Retina (tissue), 1 donor: ENCODE measurements at regions not wholly inside any gene's neighbourhood (a gene's known extent, or its start where the extent isn't known, plus 50 kb on each side); places are given as distances from the start of the nearest gene placed in this dataset.

Source experiments
- DNase-seq: peaks from one replicate; pipeline ENCODE4 v3.0.0-alpha.2; 2016

DNA sequence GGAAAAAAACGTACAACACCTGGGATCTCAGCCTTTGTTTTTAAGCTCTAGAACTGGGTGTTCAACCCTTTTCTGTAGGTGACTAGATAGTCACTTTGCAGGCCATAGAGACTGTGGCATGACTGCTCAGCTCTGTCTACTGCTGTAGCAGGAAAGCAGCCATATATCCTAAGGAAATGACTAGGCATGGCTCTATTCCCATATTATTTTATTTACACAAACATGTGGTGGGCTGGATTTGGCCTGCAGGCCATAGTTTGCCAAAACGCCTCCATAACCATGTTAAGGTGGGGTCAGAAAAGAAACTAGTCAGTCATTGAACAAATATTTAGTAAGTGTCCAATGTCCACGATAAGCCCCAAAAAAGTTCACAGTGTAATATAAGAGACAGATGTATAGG is 452.5 kb downstream of the MCTP2 start:
- no peak for DNase-seq

DNA sequence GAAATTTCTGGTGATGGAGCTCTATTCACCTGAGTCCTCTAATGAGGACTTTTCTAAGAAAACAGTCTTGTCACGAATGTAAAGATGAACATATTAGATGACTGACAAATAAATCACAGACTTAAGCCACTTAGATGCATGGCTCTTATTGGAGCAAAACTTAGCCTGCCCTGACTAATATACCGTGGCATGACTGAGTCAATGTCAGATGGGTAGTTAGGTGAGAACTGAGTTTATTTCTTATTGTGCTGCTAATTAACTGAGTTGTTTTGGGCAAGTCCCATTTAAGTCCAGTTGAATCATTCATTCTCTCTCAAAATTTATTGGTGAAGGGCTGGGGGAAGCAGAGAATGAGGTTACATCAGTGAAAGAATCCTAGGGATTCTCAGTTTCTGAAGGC is 459.8 kb downstream of the MCTP2 start:
- DNase-seq, result no peak

DNA sequence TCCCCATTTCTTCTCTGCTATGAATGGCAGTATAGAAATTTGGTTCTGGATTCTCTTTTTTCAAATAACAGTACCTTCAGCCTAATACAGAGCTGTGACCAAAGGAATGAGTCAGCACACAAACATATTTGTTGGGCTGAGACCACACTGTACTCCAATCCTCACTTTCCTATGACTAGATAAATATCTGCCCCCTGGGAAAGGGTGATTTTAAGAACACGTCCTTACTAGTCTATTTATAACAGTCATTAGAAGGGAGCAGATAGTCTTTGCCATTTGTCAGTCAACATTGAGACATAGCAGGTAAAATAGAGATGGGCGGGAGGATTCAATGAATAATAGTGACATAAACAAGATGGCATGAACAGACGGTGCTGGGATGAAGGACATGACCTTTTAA is 461.3 kb downstream of the MCTP2 start:
- DNase-seq, result no peak

DNA sequence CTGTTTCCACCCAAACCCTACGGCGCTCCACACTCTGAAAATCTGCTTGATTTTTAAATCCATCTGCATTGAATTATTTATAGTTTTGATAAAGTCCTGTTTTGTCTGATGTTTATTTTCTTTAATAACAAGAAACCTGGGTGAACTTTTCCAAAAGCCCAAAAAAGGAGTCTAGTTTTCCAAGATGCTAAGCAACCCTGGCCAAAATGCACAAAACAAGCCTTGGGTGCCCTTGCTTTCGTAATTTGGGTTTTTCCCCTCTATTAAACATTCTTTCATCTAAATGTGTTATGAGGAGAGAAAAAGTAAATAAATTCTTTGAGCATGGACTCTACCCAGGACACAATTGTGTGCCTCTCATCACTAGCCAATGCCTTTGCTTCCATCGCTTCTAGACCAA is 468.9 kb downstream of the MCTP2 start:
- no peak for DNase-seq

DNA sequence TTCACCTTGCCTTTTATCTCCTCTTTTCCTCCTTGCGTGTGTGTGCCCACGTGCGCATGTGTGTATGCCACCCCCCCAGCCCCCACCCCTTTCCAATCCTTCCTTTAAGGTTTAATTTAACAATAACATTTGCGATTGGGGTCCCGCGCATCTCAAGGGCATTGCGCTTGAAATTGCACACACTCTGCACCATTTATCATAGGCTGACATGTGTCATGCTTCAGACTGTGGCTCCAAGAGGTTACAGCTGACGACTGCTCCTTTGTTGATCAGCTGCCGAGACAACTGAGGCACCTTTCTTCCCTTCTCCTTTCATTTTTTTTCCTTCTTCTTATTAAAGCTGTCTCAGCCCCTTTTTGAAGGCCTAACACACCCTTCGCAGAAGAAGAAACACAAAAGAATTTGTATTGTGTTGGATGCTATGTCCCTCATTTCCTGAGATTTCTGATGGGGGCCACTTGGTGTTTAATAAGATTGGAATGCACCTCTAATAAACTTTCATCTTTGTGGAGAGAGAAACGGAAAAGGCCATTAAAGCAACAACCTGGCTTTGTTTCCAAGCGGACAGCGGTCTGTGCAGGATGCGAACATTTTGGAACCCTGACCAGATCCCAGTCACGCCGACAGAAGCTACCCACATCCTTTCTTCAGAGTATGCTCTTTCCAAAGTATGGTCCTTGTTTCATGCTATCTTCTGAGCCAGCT is 470.1 kb downstream of the MCTP2 start:
- DNase-seq, result no peak

DNA sequence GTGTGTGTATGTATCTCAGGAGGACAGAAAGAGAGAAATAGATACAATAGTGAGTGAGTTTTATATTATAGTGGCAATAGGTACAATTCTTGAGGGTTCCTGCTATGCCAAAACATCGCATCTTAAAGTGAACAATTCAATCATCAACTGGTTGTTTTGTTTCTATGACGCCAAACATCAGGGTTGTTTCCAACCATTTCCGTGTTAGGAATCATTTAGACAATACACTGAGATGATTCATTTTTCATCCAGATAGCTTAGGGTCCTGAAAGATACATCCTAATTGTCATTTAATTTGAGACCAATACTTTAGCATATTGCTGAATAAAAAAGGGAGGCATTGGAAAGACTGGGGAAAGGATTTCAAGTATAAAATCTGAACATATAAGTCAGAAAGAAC is 472.2 kb downstream of the MCTP2 start:
- no peak for DNase-seq

DNA sequence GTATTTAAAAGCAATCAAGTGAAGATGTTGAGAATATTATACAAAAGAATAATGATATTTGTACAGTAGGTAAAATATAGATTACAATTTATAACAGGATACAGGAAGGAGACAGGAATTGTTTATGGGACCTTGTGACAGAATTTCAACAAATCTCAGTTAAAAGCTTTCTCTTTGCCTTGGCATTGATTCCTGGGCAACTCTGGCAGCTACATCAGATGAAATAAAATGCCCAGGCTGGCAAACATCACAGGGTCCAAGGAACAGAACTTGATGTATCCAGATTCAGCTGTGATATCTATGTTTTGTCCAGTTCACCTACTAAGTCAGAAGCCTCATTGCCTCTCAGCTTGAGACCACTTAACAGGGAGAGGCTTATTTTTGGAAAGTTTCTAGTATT is 473.1 kb downstream of the MCTP2 start:
- DNase-seq, result no peak

DNA sequence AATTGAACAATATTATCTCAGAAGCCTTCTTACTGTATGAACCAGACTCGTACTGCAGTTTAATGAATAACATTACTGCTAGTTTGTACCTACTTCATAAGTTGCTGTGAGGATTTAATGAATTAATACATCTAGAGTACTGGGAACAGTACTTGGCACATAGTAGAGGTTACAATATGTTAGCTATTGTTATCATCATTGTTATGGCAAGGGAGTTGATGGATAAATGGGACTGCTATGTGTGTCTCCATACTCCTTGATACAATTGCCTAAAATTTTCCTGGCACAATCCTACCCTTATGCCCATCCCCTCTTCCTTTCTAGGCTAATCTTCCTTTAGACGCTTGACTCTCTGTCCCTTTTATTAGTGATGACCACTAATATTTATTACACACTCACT is 473.6 kb downstream of the MCTP2 start:
- no peak for DNase-seq

DNA sequence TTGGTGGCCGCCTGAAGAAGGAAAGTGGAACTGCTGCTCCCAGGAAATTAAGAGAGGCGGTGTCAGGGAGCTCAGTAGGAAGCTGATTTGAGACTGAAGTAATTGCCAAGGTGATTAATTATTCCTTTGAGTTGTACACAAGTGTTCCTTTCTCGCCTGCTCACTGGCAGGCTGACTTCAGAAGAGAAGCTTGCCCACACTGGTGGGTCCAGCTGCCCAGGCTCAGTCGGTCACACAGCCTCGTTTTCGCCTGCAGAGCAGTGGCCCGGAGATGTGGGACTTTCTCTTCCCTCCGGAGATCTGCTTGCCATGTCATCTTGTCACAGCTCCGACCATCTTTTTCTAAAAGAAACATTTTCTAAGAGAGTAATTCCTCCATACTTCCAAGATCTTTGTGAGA is 478.0 kb downstream of the MCTP2 start:
- DNase-seq, result no peak

DNA sequence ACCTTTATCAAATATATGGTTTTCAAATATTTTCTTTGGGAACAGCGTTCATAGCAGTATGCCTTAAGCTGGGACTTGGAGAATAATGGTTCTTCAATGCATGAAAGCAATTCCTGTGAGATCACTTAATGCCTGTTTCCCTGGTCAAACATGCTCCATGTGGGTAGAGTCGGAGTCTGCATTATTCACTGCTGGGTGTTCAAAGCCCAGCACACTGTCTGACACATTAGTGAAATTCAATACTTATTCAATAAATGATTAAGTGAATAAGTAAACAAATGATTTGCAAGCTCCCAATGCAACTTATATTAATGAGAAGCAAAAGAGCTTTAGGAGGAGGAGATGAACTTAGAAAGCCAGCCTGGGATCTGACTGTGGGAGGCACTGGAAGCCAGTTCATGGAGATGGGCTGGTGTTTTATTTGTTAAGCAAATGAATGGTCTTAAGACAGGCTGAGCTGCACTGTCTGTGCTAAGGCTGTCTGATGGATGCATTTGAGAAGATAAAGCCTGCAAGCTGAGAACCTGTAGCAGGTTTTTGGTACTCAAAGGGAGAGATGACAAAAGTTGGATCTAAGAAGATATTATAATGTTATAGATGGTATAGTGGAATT is 490.8 kb downstream of the MCTP2 start:
- DNase-seq, result no peak

DNA sequence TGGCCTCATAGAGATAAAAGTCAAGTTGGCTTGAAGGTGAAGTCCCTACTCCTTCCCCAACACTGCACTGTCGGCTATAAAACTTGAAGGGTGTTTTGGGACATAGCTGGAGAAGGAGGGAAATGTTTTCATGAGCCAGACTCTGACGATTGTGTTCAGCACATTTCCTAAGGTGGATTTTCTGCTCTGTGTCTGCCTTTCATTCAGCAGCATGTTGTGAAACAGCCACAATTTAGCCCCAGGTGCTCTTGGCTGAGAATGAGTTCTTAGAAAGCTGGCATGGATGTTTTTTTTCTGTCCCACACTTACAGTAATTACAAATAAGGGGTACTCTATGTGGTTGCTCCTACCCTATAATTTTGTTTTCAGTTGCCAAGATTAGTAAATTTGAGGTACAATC is 492.4 kb downstream of the MCTP2 start:
- no peak for DNase-seq

DNA sequence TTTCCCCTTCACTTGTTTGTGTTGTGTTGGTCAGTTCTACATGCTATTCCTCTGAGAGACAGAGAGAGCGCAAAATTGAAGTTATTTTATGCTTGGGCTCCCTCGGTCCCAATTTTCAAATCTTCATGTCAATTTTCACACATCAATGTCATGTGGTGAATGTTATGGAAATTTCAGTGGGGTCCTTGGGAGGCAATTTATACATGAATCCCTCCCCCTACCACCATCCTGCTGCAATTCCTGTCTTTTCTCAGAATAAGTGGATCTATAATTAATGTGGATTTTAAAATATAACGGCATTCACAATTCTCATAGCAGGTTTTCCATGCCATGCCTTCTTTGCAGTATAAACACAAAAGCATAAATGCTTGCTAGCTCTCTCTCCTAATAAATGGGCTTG is 499.9 kb downstream of the MCTP2 start:
- DNase-seq, result peak; percentile 30

DNA sequence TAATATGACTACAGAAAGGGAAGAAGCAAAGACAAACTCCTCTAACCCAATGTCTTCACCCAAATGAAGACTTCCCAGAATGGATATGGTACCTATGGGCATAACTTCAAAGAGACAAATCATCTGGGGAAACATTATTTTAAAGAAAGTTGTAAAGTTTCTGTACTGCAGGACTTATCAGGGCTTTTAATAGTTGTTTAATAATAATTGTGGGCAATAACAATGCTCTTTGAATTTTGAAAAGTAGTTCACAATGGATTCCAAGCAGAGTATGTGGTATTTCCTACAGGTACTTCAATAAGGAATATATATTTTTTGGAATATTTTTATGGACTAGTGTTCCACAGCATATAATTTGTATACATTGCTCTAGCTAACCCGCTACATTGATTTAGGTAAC is 503.1 kb downstream of the MCTP2 start:
- no peak for DNase-seq

DNA sequence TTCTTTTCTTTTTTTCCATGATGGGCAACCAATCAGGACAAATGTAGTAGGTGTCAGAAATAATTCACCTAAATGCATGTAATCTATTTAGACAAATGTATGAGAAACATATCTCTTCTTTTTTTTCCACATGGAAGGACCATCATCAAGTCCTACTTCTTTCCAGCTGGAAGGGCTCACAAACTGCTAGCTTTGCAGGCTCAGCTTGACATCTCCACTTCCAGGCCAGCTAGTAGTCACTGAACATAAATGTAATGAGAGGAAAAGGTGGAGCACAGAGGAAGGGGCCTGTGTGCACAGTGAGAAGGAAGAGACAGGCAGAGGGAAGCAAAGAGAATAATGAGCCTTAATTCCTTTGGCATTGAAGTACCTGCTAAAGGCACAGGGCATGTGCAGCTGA is 504.9 kb downstream of the MCTP2 start:
- DNase-seq, result peak; percentile 10

DNA sequence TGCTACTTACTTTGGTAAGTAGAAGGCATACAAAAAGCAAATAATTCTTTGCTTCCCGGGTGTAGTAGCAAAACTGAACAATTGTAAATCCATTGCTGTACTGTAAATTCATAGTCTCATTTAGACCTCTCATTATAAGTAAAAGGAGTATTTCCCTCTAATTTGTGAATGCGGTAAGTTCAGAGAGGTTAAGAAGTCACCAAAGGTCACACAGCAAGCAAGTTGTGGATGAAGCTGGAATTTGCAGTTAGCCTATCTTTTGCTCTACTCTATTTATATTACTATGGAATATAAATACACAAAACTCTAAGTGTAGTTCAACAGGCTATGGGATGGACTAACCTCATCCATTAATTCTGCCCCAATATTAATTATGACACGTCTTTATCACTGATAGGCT is 508.3 kb downstream of the MCTP2 start:
- DNase-seq, result no peak

DNA sequence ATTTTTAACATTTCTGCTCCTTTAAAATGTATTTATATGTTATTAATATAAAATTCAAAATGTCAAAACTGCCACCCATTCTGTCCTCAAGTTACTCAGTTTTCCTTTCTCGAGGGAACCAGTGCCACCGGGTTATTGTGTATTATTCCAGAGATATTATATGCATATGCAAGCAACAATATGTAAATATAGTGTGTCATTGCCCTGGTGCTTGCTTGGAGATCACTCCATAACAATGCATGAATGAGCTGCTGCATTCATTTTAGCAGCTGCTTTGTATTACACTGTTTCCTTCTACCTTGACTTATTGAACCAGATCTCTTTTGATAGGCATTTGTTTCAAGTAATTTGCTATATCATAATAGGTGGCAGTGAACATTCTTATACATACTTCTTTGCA is 509.1 kb downstream of the MCTP2 start:
- no peak for DNase-seq

DNA sequence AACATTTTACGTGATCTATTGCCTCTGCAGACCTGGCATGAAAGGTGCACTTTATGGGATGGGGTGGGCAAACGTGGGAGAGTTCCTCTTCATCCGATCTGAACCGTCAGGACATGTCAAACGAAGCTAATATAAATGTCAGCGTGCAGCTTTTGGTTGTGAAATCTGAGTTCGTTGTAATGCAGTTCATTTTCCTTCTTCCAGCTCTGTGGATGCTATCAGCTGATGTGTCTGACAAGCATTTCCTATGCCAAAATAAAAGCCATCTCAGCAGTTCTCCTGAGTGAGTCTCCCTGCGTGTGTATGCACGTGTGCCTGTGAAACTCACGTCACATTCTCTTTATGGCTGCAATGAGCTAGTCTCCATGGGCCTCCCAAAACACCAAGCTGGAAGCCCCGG is 512.3 kb downstream of the MCTP2 start:
- peak; percentile 22 for DNase-seq

DNA sequence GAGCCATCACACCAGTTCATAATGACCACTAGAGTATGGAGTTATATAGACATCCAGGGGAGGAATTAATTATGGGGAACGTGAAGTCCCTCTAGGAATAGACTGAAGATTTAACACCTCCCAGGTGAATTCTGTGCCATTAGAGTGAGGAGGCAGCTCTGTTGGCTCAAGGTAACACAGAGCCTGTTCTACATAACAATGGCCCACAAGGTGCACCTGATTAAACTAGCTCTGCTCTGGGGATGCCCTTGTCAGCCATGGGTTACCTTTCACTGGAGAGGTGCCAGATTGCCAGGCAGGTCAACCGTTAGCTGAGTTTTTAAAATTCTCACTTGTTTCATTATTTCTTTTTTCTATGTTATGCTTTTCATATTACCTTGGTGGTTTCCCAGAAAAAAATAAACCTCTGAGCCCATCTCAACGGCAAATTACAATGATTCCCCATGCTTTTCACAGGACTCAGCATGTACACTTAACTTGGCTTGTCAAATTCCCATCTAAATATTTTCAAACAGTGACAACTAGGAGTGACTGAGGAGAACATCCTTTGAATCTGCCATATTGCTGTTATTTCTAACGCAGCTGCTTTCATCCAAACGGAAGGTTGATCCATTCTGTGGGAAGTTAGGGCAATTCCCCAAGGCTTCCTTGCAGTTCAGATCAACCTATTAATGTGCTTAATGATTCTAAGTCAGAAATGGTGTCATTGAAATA is 512.9 kb downstream of the MCTP2 start:
- no peak for DNase-seq

DNA sequence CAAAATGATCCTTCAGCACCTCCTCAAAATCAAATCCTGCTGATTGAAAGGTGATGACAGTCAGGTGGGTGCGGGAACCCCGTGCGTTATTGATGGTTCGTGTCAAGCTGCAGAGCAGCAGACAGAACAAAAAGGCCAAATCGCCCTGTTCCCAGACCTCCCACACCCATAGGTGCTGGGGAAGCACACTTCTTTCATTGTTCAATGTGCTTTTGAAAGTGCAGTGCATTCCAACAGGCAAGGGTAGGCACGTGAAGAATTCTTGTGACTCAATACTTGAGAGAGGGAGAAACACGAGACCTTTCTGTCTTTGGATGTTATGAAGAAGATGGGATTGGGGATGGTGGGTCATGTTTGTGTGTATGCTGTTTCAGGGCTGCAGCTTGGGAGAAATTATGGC is 514.0 kb downstream of the MCTP2 start:
- DNase-seq, result no peak

DNA sequence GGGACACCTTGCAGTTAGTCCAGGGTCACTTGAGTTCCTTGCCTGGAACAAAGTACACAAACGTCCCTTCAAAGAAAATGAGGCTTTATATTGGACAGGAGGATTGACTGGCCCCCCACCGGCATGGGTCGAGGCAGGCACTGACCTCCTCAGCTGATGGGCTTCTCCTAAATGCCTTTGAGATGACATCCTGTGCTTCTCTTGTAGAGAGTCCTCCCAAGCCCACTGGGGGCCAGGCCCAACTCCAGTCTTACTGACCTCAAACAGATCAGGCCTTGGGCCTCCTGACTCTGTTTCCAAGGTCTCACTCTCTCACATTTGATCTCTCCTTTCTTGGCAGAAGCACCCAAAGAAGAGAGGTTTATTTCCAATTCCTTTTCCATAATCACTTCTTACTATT is 516.1 kb downstream of the MCTP2 start:
- no peak for DNase-seq

DNA sequence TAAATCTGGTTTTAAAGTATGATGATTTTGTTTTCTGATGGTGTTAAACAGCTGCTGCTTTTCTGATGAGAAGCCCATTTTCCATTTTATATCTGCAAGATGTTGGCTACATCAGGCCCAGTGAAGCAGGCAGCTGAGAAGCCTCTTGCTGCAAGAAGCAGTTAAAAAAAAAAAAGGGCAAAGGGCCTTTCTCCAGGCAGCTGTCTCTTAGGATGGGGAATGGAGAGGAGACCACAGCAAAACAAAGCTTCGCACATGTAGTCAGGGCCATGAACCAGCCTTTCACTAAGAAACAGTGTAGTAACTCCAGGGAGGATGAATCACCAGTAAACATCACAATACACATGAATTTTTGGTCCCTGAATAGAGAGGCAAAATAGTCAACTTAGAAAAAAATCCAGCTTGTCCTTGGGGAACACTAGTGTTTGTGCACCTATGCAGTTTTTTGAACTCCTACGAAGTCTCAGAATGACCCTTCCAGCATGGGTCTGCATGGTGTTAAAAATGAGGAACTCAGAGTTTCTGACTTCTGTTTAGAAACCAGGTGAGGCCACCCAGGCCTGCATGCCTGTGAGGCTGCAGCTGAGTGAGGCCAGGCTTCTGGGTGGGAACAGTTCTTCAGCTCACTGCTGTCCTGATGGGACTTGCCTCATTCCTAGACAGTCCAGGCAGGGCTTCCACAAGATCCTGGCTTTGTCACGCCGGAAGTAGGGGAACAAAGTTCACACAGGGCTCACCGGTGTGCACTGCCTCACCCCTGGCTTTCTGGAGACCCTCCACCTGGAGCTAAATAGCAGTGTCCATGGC is 518.7 kb downstream of the MCTP2 start:
- DNase-seq, result no peak

DNA sequence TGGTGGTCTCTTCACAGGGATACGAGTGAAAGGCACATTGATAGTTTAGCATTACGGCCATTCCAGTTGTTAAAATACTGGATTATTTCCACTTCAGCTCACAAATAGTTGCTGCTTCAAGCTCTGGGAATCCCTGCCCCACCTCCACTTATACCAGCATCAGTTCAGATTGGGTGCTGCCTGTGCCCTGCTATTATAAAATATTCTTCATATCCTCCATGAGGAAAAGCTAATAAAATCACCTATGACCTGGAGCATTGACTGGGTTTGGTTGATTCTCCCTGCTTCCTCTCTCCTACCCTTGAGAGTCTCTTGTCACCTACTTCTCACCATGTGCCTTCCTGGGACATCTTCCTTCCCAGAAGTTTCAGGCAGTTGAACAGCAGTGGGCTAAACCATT is 529.0 kb downstream of the MCTP2 start:
- DNase-seq, result no peak

DNA sequence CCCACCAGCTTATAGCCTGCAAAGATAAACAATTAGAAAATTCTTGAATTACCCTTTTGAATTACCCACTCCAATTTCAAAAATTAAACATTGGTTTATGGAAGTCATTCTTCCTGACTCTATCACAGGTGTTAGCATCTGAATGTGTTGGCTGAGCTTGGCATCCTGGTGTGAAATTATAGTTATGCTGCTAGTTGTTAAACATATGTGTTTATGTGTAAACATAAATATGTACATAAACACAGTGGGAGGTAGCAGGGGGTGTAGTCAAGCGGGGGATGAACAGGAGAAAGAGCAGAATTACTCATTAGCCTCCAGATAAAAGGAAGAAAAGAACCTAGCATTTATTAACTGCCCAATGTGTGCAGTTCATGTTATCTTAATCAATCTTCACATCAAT is 530.2 kb downstream of the MCTP2 start:
- DNase-seq, result no peak

DNA sequence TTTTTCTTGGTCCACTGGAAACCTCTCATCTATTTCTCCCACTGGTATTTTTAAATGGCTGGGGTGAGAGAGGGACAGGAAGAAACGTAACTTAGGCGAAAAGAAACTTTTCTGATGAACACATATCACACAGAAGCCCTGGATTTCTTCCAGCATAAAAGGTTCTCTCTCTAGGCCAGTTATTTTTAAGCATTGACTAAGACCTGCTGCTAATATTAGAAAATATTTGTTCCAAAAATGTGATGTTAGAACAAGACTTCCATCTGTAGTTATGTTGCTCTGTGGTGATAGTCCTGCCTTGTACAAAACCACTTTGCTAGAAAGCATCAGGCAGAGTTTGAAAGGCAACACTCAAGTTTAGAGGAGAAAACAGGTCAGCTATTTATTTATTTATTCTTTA is 537.7 kb downstream of the MCTP2 start:
- no peak for DNase-seq
